ENCODE measurements at regions not wholly inside any gene's neighbourhood (a gene's known extent, or its start where the extent isn't known, plus 50 kb on each side); places are given as distances from the start of the nearest gene placed in this dataset.

DNA sequence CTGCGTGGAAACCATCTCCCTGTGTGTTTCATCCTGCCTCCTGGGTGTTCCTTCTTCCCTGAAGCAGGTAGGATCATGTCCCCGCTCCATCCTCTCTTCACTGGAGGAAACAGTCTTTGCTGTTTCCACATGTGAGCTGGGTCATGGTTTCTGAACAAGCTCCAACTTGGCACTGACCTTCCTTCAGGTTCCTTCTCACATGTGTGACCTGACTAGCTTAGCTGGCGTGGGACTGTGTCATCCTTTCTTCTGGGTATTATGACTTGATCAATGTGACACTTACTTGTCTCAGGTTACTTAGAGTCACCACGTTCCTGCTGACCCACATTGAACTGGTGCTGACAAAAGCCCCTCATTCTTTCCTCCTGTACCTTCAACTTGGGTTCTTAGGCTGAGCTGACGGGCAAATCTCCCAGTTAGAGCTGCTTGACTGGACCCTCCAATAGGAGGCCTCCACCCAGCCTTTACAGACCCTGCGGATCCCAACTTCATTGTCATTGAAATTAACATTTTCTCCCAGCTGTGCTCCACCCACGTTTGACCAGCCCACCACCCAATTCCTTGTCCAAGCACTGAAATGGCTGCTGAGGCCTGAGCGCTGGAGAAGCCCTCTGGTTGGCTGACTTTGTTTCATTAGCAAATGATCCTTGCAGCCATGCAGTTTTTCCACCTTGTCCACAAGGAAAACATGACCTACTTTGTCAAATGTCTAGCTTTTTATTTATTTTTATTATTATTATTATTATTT, 128.1 kb downstream of the DDX1 start:
- TF ChIP-seq POLR2A (IDR thresholded peaks at IDR 0.05) = no peak
- TF ChIP-seq, protein P1, sequence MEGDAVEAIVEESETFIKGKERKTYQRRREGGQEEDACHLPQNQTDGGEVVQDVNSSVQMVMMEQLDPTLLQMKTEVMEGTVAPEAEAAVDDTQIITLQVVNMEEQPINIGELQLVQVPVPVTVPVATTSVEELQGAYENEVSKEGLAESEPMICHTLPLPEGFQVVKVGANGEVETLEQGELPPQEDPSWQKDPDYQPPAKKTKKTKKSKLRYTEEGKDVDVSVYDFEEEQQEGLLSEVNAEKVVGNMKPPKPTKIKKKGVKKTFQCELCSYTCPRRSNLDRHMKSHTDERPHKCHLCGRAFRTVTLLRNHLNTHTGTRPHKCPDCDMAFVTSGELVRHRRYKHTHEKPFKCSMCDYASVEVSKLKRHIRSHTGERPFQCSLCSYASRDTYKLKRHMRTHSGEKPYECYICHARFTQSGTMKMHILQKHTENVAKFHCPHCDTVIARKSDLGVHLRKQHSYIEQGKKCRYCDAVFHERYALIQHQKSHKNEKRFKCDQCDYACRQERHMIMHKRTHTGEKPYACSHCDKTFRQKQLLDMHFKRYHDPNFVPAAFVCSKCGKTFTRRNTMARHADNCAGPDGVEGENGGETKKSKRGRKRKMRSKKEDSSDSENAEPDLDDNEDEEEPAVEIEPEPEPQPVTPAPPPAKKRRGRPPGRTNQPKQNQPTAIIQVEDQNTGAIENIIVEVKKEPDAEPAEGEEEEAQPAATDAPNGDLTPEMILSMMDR (IDR thresholded peaks at IDR 0.05) = no peak

All from body of pancreas (tissue), 4 donors.